ENCODE measurements at regions not wholly inside any gene's neighbourhood (a gene's known extent, or its start where the extent isn't known, plus 50 kb on each side); places are given as distances from the start of the nearest gene placed in this dataset.

DNA sequence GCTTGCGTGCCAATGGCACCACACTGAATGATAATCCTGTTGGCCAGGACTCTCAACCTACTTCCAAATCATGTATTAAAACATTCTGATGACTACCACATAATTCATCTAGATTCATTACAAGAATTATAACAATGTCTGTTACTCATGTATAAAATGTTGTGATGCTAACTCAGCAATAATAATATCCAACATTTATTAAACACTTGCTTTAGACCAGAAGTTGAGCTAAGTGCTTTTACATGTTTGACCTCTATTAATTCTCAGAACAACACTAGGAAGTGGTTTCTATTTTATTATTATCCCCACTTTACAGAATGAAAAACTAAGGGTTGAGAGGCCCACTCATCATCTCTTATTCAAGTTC, 178.4 kb downstream of the LNPK start:
- DNase-seq (ENCODE audit: low read depth in 2 of 2) = no peak
- no peak for TF ChIP-seq CTCF (IDR thresholded peaks at IDR 0.05; ENCODE audit: low read depth, low read length)

DNA sequence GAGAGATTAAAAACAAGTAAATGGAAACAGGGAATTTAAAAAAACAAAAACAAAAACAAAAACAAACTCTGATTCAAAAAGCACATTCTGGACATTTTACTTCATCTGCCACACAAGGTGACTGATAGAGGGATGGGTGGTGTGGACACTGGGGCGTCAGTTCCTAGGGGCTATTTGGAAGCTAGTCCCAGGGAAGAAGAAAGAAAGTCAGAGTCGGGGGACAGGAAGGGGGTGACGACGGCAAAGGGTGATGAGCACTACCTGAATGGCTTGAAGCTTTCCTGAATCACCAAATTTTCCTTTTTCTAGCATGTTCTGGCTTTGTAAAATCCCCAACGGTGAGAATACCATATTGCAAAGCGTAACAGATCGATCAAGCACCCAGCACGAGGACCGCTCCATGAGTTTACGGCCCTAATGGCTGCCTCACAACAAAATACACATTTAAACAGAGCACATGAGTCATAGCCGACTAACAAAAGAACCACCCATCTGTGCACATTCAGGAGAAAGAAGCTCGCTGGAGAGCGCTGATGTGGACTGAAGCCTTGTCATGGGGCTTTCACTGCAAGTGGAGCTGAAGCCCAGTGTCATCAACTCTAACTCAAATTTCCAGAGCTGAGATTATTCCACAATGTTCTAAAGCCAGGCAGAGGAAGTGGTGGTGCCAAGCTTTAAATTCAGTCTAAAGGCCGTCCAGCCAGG, 178.9 kb downstream of the LNPK start:
- H3K4me3 ChIP-seq (replicated peaks in 1 of 2; ENCODE audit: low read depth in 2 of 2, low read length in 2 of 2) = no peak overlapping the region
- no peak for TF ChIP-seq CTCF (IDR thresholded peaks at IDR 0.05; ENCODE audit: low read depth, low read length)
- no peak for DNase-seq (ENCODE audit: low read depth in 2 of 2)

More for the DNA sequence above, 178.4 kb downstream of the LNPK start:
- no peak overlapping the region for H3K4me3 ChIP-seq (replicated peaks in 1 of 2; ENCODE audit: low read depth in 2 of 2, low read length in 2 of 2)

- TF ChIP-seq CTCF (IDR thresholded peaks at IDR 0.05; ENCODE audit: low read depth, low read length) = no peak
- H3K4me3 ChIP-seq (replicated peaks in 1 of 2; ENCODE audit: low read depth in 2 of 2, low read length in 2 of 2) = no peak overlapping the region
- no peak for DNase-seq (ENCODE audit: low read depth in 2 of 2)
Observed at GRCh38 chr2:175817221-175817620, 184.8 kb downstream of the LNPK start.

DNA sequence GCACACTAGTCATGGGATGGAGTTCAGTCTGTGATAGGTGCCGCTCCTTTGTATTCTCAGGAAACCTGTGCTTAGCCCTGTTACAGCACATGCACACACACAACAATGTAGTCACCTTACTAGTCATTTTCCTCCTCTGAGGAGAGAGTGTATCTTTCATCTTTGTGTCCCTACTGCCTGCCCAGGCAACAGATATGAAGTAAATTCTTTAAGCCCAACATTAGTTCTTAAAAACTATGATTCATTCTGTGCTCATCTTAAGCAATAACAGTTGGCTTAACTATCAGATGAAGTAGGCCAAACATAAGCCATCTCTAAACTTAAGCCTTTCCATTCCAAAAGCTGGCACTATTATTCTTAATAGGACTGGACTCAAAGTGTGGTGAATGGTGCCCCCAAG, 186.5 kb downstream of the LNPK start:
- peak in 1 of 2 donors; percentile 2 for DNase-seq (ENCODE audit: low read depth in 2 of 2)
- H3K4me3 ChIP-seq (replicated peaks in 1 of 2; ENCODE audit: low read depth in 2 of 2, low read length in 2 of 2) = no peak overlapping the region
- no peak for TF ChIP-seq CTCF (IDR thresholded peaks at IDR 0.05; ENCODE audit: low read depth, low read length)

- no peak for TF ChIP-seq CTCF (IDR thresholded peaks at IDR 0.05; ENCODE audit: low read depth, low read length)
- H3K4me3 ChIP-seq (replicated peaks in 1 of 2; ENCODE audit: low read depth in 2 of 2, low read length in 2 of 2) = no peak overlapping the region
- DNase-seq (ENCODE audit: low read depth in 2 of 2) = no peak
Observed at GRCh38 chr2:175811971-175812370, 190.1 kb downstream of the LNPK start.

GRCh38 chr2:175808858-175809257, 193.2 kb downstream of the LNPK start:
- no peak for DNase-seq (ENCODE audit: low read depth in 2 of 2)
- H3K4me3 ChIP-seq (replicated peaks in 1 of 2; ENCODE audit: low read depth in 2 of 2, low read length in 2 of 2) = no peak overlapping the region
- TF ChIP-seq CTCF (IDR thresholded peaks at IDR 0.05; ENCODE audit: low read depth, low read length) = no peak

- no peak for TF ChIP-seq CTCF (IDR thresholded peaks at IDR 0.05; ENCODE audit: low read depth, low read length)
- H3K4me3 ChIP-seq (replicated peaks in 1 of 2; ENCODE audit: low read depth in 2 of 2, low read length in 2 of 2) = no peak overlapping the region
- DNase-seq (ENCODE audit: low read depth in 2 of 2) = no peak
Observed at GRCh38 chr2:175808078-175808477, 194.0 kb downstream of the LNPK start.

Measured in cardiac fibroblast (primary cell).